NCI-H146 treated with DMSO at 0.1 percent for 48 hours (cell line): ENCODE measurements at regions not wholly inside any gene's neighbourhood (a gene's known extent, or its start where the extent isn't known, plus 50 kb on each side); places are given as distances from the start of the nearest gene placed in this dataset.
"Not testable (repeated sequence)": the region's sequence is repeated elsewhere in the genome, so short reads cannot be mapped to it uniquely, and the experiment has no call there.

Source experiments
- DNase-seq: peaks from one replicate; lab custom pipeline; 2025; ENCODE audit not compliant: unreplicated experiment; lab: John Stamatoyannopoulos, UW

GRCh38 chr2:234861841-234862735 lies 89.7 kb upstream of the SH3BP4 start:
- DNase-seq, result no peak

GRCh38 chr2:234859330-234859872 lies 92.4 kb upstream of the SH3BP4 start:
- DNase-seq, result not testable (repeated sequence)

- DNase-seq, result no peak
These were observed 93.0 kb upstream of the SH3BP4 start for GRCh38 chr2:234858790-234859329.

- no peak for DNase-seq
These were observed 93.7 kb upstream of the SH3BP4 start for GRCh38 chr2:234858145-234858544.

GRCh38 chr2:234853729-234854128 lies 98.1 kb upstream of the SH3BP4 start:
- no peak for DNase-seq

GRCh38 chr2:234852941-234853340 lies 98.9 kb upstream of the SH3BP4 start:
- DNase-seq, result no peak

GRCh38 chr2:234852035-234852434 lies 99.8 kb upstream of the SH3BP4 start:
- no peak for DNase-seq

GRCh38 chr2:234851451-234851850 lies 100.4 kb upstream of the SH3BP4 start:
- no peak for DNase-seq

GRCh38 chr2:234850818-234851217 lies 101.0 kb upstream of the SH3BP4 start:
- DNase-seq, result no peak

- DNase-seq, result no peak
These were observed 102.1 kb upstream of the SH3BP4 start for GRCh38 chr2:234849678-234850077.

- DNase-seq, result no peak
These were observed 103.2 kb upstream of the SH3BP4 start for GRCh38 chr2:234848578-234848977.

GRCh38 chr2:234847639-234848038 lies 104.2 kb upstream of the SH3BP4 start:
- no peak for DNase-seq

- DNase-seq, result no peak
These were observed 104.5 kb upstream of the SH3BP4 start for GRCh38 chr2:234847364-234847635.

- no peak for DNase-seq
These were observed 105.0 kb upstream of the SH3BP4 start for GRCh38 chr2:234846599-234847363.

GRCh38 chr2:234845602-234846590 lies 105.9 kb upstream of the SH3BP4 start:
- DNase-seq, result no peak

GRCh38 chr2:234843411-234843810 lies 108.4 kb upstream of the SH3BP4 start:
- no peak for DNase-seq

GRCh38 chr2:234842753-234843152 lies 109.1 kb upstream of the SH3BP4 start:
- no peak for DNase-seq

- DNase-seq, result no peak
These were observed 110.3 kb upstream of the SH3BP4 start for GRCh38 chr2:234841321-234842015.

- DNase-seq, result no peak
These were observed 111.5 kb upstream of the SH3BP4 start for GRCh38 chr2:234840336-234840735.

GRCh38 chr2:234839285-234839684 lies 112.5 kb upstream of the SH3BP4 start:
- DNase-seq, result no peak
